ENCODE measurements at regions not wholly inside any gene's neighbourhood (a gene's known extent, or its start where the extent isn't known, plus 50 kb on each side); places are given as distances from the start of the nearest gene placed in this dataset.

DNA sequence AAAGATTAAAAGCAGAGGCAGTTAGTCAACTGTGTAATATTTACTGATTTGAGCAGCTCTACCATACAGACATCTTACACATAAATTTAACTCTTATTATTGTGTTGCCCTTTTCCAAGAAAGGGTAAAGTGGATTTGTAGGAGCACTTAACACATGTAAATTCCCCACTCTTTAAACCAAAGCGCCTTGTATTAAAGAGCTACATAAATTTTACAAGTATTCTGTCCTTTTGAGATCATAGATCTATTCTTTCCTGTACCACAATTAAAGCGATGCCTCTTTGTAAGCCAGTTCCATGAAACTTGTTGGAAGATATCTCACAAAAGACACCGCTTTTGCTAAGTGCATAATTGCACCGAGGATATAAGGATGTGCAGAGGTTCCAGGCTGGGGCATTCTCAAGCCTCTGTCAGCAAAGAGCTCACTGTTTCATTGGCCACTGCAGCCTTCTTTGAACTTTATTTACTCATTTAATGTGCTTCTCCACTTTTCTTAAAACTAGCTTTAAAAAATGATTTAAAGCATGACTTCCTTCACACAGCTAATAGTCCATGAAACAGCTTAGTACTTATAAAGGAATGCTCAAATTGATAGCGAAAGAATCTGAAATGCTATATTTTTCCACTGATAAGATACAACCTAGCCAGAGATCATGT, 520.0 kb upstream of the TCF4 start:
- no peak for DNase-seq (ENCODE audit: low read depth in 4 of 4, low spot score in 3 of 4)

DNA sequence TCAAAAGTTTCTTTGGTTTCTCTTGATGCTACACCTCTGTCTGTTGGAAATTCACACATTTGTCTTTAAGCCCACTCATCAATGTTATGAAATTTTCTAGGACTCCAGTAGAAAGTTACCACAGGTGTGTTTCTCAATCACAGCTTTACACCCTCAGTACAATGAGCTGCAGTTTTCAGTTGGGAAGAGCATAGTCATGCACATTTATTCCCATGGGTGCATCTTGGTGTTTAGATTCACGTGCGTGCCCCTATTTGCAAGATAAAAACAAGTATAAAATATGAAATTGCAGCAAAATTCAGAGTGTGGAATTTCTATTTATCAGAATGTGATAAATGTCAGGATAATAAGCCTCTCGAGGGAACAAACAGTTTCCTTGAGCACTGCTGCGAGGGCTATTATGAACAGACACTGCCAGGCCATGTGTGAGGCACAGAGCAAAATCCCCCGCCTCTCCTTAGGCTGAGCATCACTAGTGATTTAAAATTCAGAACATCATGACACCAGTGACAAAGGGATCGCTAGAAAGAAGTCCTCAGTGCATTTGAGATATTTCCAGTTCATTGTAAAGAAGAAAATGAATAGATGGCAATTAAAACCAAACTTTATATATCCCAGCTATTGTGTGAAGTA, 512.2 kb upstream of the TCF4 start:
- DNase-seq (ENCODE audit: low read depth in 4 of 4, low spot score in 3 of 4), result no peak

DNA sequence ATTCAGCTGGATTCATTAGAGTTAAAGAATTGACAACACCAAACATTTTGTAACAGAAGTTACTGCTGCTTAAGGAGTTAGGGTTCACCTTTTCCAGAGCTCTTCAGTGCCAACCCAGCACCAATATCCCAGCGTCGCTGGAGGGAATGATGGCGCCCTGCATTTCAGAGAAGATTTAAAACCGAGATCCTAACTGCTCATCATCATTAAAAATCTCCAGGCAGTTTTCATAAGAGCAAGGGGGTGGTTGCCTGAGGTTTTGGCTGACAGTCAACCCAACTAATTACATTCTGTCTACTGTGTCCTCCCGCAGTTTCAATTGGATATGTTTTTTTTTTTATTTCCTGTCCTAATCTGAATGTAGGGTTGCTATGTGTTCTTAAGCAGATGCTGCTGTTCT, 509.6 kb upstream of the TCF4 start:
- DNase-seq (ENCODE audit: low read depth in 4 of 4, low spot score in 3 of 4), result no peak

DNA sequence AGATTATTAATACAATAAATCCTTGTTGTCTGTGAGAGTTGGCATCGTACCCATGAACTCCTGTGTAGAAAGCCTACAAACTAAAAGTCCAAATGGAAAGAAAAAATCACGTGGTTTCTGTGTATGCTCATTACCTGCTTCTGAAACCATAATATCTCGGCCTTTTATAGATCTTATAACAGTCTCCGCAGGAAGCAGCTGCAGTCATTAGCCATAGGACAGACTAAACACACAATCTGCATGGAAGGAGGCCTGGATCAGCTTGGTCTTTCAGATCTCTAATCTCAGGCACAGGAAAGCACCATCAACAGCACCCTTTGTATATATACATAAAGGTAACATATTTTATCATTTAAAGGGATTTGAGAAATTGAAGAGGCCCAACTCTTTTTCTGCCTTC, 508.9 kb upstream of the TCF4 start:
- DNase-seq (ENCODE audit: low read depth in 4 of 4, low spot score in 3 of 4), result no peak

DNA sequence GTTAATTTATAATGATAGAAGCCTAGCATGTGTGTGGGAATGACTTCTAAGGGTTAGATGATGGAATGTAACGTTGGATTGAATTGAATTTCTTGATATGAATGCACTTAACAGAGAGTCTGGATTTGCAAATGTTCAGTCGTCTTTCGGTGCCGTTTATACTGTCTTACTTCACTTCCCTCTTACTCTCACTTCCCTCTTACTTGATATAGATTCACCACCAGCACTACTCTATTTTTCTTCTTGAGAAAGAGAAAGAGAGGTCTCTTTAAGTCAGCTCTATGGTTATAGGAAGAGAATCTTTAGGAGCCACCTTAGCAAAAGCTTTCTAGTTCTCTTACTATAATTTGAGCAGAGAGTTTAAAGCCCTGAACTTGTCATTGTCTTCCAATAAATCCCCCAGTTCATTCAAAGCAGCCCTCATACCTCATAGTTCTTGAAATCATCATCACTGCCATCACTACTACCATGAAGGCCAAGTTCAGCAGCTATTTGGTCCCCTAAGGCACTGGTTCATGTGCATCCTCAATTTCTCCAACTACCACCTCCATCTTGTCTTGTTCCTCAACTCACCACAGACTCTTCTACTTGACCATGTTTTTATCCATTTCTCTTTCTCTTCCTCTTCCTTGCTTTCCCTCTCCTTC, 501.7 kb upstream of the TCF4 start:
- DNase-seq (ENCODE audit: low read depth in 4 of 4, low spot score in 3 of 4), result no peak

DNA sequence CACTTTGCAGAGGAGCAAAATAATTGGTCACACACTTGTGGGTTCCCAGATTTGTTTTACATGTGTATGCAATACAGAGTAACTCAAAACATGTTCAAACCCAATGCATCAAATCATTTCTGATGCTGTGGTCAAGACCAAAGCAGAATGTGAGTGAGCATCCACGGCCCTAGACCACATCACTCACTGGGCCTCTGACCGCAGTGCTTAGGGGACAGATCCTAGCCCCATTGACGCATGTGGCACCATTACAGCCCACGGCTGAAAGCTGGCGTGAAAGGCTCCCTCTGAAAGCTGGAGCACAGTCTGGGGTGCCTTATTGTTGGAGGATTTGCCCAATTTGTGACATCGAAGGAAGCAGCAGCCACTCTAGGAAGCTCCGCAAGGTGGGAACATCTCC, 498.8 kb upstream of the TCF4 start:
- DNase-seq (ENCODE audit: low read depth in 4 of 4, low spot score in 3 of 4), result no peak

DNA sequence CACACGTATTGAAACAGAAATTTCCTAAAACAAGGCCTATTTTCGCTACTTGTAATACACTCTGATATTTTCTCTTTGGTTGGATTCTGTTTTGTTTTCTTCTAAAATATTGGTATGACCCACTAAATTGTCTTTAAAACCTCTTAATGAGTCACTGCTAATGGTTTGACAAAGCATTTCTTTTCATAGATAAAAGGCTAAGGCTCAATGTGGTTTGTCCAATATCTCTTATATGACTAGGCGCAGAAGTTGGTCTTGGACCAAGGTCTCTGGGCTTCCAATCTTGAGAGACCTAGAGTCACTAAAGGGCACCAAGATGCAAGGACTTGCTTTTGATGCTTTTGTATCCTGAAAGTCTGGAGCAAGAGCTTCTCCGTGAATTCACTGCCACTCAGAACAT, 498.2 kb upstream of the TCF4 start:
- no peak for DNase-seq (ENCODE audit: low read depth in 4 of 4, low spot score in 3 of 4)

DNA sequence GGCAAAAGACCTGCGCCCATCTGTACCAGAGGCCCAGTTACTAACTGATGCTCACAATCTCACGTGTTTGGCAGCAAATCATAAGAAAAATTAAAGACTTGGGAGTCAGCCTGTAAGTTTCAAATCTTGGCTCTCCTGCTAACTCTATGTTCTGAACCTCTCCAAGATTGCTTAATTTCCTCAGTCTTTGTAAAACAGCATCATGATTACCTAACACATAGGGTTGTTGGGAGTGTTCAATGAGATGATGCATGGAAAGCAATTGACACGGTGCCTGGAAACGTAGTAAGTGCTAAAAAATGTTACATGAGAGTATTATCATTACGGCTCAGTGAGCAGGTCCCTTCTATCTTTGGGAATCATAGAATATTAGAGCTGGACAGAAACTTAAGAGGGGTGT, 497.6 kb upstream of the TCF4 start:
- no peak for DNase-seq (ENCODE audit: low read depth in 4 of 4, low spot score in 3 of 4)

DNA sequence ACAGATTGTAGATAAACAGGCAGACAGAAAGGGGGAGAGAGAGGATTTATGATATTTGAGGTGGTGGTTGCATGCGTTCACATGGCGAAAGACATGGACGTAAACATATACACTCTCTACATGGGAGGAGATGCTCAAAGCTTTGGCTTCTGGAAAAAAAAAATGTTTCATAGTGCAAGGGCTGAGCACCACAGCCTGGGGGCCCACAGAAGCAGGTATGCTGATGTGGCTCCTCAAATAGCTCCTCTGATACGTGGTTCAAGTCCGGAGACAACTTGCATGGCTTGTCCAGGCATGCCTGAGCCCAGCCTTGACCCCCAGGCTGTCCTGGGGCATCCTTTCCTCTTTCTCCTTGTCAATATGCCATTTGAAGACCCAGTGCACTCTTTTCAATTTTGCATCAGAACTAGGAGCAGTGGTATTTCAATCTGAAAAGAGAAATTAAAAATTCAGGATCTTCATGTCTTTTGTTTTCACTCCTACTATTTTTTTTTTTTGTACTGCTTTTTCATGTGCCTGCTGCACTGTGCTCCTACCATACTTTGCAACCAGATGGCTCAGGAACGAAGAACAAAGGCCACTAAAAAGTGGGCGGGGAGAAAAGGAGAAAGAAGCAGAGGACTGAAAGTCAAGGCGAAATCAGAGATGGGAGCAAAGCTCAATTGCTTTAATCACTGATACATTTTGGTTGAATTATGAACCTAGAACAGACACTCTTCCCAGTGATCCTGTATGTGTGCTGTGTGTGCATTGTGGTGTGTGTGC, 495.7 kb upstream of the TCF4 start:
- DNase-seq (ENCODE audit: low read depth in 4 of 4, low spot score in 3 of 4), result no peak

DNA sequence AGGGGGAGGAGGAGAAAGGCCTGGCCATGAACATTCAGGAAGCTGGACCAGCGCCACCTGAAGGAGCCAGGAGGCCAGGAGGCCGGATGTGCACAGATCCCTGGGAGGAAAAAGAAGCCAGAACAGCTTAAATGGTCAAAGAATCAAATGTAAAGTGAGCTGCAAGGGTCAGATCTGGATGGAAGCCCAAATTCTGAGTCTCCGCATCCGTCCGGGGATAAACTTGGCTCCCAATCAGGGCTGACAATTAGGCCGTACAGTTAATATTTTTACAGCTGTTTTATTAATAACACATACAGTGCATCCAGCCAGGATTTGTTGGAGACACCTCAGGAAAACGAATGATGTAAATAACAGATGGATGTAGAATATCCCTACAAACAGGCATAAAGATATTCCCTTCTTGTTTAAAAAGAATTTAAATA, 495.1 kb upstream of the TCF4 start:
- DNase-seq (ENCODE audit: low read depth in 4 of 4, low spot score in 3 of 4), result peak; percentile 44 to 64 (median 56)

DNA sequence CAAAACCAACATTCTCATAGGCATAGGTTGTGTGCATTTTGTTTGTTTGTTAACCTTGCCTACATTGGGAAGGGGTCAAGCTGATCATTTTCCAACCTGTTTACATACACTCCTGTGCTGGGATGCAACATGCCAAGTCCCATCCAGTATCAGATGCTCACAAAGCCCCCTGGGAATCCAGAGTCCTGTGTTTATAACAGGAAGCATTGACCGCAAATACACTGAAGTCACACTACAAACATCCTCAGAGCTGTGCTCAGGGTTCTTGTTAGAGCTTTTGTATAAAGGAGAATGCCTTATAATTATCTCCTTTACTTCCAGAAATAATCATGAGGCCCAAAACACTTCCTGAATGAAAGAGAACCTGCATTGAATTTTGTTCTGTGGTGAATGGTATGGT, 488.7 kb upstream of the TCF4 start:
- no peak for DNase-seq (ENCODE audit: low read depth in 4 of 4, low spot score in 3 of 4)

DNA sequence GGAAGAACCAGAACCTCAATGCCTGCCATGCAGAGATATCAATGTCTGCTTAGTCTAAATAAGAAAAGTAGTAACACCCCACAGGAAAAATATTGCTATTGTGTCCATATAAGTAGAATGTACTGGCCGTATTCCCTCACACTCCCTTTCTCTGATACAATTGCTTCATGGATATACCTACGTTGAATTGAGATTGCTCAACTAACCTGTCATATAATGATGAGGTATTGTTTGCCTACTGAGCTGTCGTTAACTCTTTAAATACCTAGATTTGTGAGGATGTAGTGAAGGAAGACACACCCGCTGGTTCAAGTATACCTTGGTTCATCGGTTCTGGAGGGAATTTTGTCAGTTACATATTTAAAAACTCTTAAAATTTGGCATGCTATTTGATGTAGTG, 480.7 kb upstream of the TCF4 start:
- DNase-seq (ENCODE audit: low read depth in 4 of 4, low spot score in 3 of 4), result no peak

DNA sequence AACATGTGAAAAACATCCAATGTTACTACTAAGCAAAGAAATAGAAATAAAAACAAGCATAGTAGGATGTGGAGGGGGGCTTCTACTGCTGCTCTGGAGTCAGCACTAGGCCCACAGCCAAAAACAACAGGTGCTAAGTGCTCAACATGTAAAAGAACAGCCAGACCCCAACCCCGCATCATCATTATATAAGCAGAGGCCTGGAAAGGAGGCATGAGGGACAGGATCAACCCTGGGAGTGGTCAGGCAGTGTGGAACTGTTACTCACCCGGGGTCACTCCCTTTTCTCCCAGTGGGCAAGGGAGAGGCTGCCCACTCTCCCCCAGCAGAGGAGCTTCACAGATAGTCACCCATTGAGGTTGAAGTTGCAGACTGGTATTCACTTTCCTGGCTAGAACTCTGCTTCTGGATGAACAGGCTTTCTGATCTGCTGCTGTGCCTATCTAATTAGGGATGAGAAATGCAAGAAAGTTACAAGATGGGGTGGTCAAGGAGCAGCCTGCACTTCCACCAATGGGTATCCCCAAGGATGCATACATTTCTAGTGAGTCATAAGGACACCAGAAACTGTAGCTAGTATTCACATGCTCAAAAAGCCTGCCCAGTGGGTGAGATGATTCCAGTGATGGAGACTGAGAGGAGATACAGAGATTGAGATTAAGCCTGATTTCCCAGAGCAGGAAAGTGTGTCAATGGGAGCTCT, 480.1 kb upstream of the TCF4 start:
- peak in 3 of 4 donors; percentile 33 to 56 (median 45) for DNase-seq (ENCODE audit: low read depth in 4 of 4, low spot score in 3 of 4)

DNA sequence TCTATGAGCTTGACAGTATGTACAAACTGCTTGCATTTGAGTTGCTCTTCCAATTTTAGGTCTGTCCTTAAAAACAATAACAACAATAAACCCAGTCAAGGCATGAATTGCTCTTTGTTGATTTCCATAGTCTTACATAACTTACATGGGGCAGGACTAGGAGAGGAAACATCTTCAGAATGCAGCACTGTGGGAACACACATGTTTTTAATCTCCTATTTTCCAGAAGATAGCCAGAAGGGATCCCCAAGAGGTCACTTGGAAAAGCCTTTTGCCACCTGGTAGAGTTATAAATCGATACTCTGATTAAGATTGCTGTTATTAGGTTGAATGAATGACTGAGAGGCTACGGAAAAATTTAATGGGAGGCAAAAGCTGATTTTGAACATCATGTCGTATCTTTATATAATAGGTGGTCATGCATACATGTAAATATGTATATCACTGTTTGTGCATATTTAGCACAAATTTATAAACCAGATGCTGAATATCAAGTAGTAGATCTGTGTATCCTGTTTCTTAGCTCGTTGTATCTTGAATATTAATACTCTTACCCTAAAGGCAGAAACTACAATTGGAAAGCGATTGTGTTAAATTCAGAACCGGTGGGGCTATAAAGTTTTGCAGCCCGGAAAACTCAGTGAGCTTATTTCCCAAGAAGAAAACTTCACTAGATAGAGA, 479.4 kb upstream of the TCF4 start:
- no peak for DNase-seq (ENCODE audit: low read depth in 4 of 4, low spot score in 3 of 4)

DNA sequence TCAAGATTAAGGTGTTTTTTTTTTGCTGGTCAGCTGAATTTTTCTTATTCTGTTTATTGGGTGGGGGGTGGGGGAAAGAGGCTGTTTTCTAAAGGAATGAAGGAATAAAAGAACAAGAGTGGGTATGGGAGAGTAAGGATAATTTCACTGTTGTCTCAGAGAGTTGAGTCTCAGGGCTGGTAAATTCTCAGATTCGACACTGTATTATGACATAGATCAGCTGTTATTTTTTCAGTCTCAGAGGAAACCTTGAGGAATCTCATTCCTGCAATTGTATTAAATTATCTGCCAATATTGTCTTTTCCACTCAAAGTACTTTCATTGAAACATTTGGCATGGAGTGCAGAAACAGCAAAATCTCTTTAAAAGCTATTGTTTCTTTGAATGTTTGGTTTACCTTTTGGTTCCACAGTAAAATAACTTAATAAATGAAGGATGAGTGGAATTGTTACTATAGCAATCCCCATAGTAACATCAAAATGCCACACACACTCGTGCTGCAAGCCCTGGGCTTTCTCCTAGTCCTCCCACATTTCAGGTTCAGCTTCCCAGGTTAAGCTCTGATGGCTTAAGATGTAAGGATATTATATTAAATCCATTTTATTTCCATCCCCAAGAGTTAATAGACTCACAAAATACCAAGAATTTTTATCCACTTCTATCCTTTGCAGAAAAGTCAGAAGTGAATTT, 478.7 kb upstream of the TCF4 start:
- DNase-seq (ENCODE audit: low read depth in 4 of 4, low spot score in 3 of 4), result no peak

DNA sequence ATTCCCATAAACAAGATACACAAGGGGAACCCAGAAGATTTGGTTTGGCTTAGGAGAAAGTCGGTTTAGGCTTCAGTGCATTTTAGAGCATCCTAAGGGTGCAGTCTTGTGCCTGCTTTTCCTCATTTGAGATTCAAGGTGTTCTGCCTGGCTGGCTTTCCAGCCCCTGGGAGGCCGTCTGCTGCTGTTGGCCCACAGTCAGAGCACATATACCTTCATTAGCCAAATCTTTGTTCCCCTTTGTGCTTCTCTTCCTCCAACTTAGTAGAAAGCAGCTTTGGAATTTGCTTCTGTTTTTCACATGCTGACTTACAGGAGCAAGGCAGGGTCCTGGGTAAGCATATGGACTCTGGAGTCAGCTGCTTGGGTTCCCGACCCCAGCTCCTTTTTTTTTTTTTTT, 477.1 kb upstream of the TCF4 start:
- no peak for DNase-seq (ENCODE audit: low read depth in 4 of 4, low spot score in 3 of 4)

DNA sequence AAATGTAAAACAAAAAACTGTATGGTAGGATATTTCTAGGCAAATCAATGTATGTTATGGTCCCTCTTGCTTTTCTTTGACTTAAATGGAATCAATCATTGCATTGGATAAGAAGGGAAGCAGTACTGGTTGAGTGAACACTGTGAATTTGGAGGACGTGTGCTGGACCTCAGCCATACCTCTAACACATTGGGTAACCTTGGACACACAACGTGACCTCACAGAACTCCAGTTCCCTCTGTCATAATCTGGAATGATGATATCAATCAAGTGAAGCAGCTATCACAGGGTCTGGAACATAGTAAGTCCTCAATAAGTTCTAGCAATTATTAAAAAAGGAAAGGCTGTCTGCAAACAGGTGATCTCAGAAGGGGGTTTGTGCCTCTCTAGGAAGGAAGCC, 474.9 kb upstream of the TCF4 start:
- no peak for DNase-seq (ENCODE audit: low read depth in 4 of 4, low spot score in 3 of 4)

DNA sequence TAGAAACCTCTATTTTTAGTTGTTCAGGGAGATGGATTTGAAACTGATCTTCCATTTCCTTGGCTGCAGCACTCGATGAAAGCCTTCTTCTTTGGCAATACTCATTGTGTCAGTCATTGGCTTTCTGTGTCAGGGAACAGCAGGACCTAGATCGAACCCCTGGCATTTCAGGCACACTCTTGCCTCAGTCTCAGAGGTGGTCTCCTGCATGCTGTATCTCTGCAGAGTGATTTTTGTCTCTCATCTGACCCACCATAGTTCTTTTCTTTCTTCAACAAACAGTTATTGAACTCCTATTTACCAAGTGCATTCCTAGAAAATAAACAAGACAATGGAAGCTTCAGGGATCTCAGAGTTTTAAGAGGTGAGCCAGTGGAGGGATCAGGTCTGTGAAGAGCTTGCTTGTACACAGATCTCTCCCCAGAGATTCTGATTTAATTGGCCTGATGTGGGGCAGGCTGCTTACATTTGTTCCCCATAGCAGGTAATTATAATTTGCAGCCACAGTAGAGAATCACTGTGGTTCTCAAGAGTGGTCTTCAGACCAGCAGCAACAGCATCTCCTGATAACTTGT, 473.1 kb upstream of the TCF4 start:
- no peak for DNase-seq (ENCODE audit: low read depth in 4 of 4, low spot score in 3 of 4)

DNA sequence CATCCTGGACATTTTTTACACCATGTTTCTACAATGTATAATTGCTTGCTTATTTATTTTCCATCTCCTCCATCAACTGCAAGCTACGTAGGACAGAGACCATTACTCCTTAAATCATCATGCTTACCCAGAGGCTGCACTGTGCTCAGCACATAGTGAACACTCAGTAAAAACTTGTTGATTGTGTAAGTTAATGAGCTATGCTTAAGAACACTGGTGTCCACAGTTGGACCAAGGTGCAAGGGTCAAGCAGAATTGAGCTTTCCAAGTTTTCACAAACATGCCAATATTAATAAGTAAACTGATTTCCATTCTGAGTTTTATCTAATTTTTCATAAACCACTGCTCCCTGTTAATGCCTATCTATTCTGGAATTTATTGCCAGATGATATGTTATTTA, 464.2 kb upstream of the TCF4 start:
- no peak for DNase-seq (ENCODE audit: low read depth in 4 of 4, low spot score in 3 of 4)

Measured in left renal pelvis (tissue), 4 donors.